ENCODE measurements at regions not wholly inside any gene's neighbourhood (a gene's known extent, or its start where the extent isn't known, plus 50 kb on each side); places are given as distances from the start of the nearest gene placed in this dataset.

- Histone ChIP-seq H3K4ac (ENCODE audit: low read depth, low read length) (no peak overlapping the region), H4K20me1 (ENCODE audit: control insufficient read depth, insufficient read depth, insufficient read length) (no peaks in the 10 kb centered on the region), H3K4me1 (ENCODE audit: insufficient read depth, low read length) (no peaks in the 10 kb centered on the region), H4K8ac (replicated peaks; ENCODE audit: insufficient read length, low read depth, low read length) (no peak overlapping the region), H3K9me3 (ENCODE audit: control insufficient read depth, low read depth, low read length) (no peaks in the 10 kb centered on the region), H2AK5ac (ENCODE audit: insufficient read length, low read length) (no peak overlapping the region), H3K4me2 (ENCODE audit: insufficient read depth, insufficient read length, low read length) (no peak overlapping the region), H3K18ac (ENCODE audit: insufficient read length, low read depth, low read length) (no peak overlapping the region), H3K27me3 (ENCODE audit: insufficient read depth, low read length) (no peaks in the 10 kb centered on the region), H3K14ac (ENCODE audit: insufficient read depth, low read length) (no peak overlapping the region), H3K23me2 (ENCODE audit: insufficient read length, low read depth, low read length, poor library complexity, severe bottlenecking) (no peaks in the 10 kb centered on the region), H2BK120ac (ENCODE audit: low read depth, low read length, poor library complexity, severe bottlenecking) (no peak overlapping the region), H4K91ac (ENCODE audit: insufficient read length, low read depth, low read length) (no peak overlapping the region), H3K9ac (ENCODE audit: extremely low read depth, insufficient read length, low read length) (no peak overlapping the region), H2BK5ac (ENCODE audit: insufficient read length, low read length) (no peak overlapping the region), H2AFZ (ENCODE audit: low read length) (no peak overlapping the region), H3T11ph (ENCODE audit: low read length) (no peak overlapping the region), H2BK15ac (ENCODE audit: low read depth, low read length) (no peak overlapping the region), H2BK12ac (ENCODE audit: insufficient read length, low read depth, low read length) (no peak overlapping the region), H3K27ac (ENCODE audit: insufficient read length, low read depth, low read length) (no peak overlapping the region), H3K23ac (ENCODE audit: insufficient read length, low read depth, low read length) (no peak overlapping the region), H4K5ac (ENCODE audit: insufficient read length, low read depth, low read length) (no peak overlapping the region), H3K56ac (ENCODE audit: insufficient read length, low read depth, low read length) (no peak overlapping the region), H2BK20ac (ENCODE audit: low read depth, low read length, poor library complexity, severe bottlenecking) (no peak overlapping the region), H3K79me2 (ENCODE audit: insufficient read depth, low read length) (no peaks in the 10 kb centered on the region), H3K79me1 (ENCODE audit: insufficient read depth, low read depth, low read length, poor library complexity, severe bottlenecking) (no peaks in the 10 kb centered on the region)
- Mint-ChIP-seq H3K4me1 (no peaks in the 10 kb centered on the region), H3K4me3 (no peak overlapping the region), H3K27ac (no peak overlapping the region), H3K9me3 (peaks cover 16 to 21% of the 10 kb centered on the region in 2 experiments; a peak in 4 of 5 replicates), H3K27me3 (ENCODE audit: low read depth) (no peaks in the 10 kb centered on the region), H3K36me3 (ENCODE audit: insufficient read depth in 1 of 3, low read depth in 3 of 3) (peaks cover 0 to 8% (median 2%) of the 10 kb centered on the region in 3 experiments; a peak in 2 of 7 replicates)
- TF ChIP-seq CTCF (conservative IDR thresholded peaks at IDR 0.05) = no peak
- no peak for DNase-seq
Observed at GRCh38 chr4:19636451-19636850, 615.3 kb upstream of the SLIT2 start.
